ENCODE measurements at regions not wholly inside any gene's neighbourhood (a gene's known extent, or its start where the extent isn't known, plus 50 kb on each side); places are given as distances from the start of the nearest gene placed in this dataset.

GRCh38 chr1:185487026-185487425, 170.0 kb upstream of the IVNS1ABP start:
- 3% methylated on average over 2 of the region's 2 CpGs for WGBS (ENCODE audit: low lambda C conversion rate)
- no peaks in the 10 kb centered on the region for H3K4me1 ChIP-seq (ENCODE audit: insufficient read depth, low read length)
- FAIRE-seq (no peak), DNase-seq (ENCODE audit: low spot score) (no peak), ATAC-seq (no peak)
- no peak overlapping the region for H3K4me2 ChIP-seq (ENCODE audit: low read depth, low read length)
- no TSS peak for BruUV-seq (replicated peaks)
- H3K4me3 ChIP-seq (replicated peaks in 1 of 3; ENCODE audit: insufficient read depth in 1 of 3, low read depth in 2 of 3, low read length in 3 of 3), result no peak overlapping the region
- H3K9me3 ChIP-seq (ENCODE audit: low read length), result no peaks in the 10 kb centered on the region
- H3K27ac ChIP-seq (ENCODE audit: extremely low read length, insufficient read depth, low read length), result no peak overlapping the region
- in situ Hi-C loops (cut with HindIII; ENCODE audit: extremely low pct_ligation_motif_present, low pct_unique_long_range_greater_than_20kb), result no loop called here
- TF ChIP-seq ZBTB44 (CRISPR knock-in tag; IDR thresholded peaks at IDR 0.05), result no peak
- TF ChIP-seq MAFF (IDR thresholded peaks at IDR 0.05; ENCODE audit: low read depth, low read length), result peak; percentile 44
- TF ChIP-seq MAFK (conservative IDR thresholded peaks at IDR 0.05 in 1 of 2, IDR thresholded peaks at IDR 0.05 in 1 of 2; ENCODE audit: low read length in 2 of 2), result peak; percentile 57 to 69
- H2AFZ ChIP-seq (ENCODE audit: low read length), result no peak overlapping the region
- intact Hi-C loops (cut with micrococcal nuclease; ENCODE audit: unreplicated experiment), result no loop called here
- ChIA-PET CTCF (ENCODE audit: low intra/inter-chr PET ratio, low total read pairs) (no interaction called here), POLR2A (no interaction called here)
- no peaks in the 10 kb centered on the region for H4K20me1 ChIP-seq (ENCODE audit: insufficient read depth, low read length)
- H3K79me2 ChIP-seq (ENCODE audit: insufficient read depth, low read length), result no peaks in the 10 kb centered on the region
- H3K27me3 ChIP-seq (ENCODE audit: control insufficient read depth in 1 of 2, insufficient read depth in 2 of 2, low read length in 2 of 2), result peaks cover 2 to 4% of the 10 kb centered on the region in 2 experiments; a peak in 2 of 5 replicates
- no peaks in the 10 kb centered on the region for H3K36me3 ChIP-seq (replicated peaks in 1 of 2; ENCODE audit: control insufficient read depth in 1 of 2, insufficient read depth in 2 of 2, low read length in 2 of 2)
- H3K9ac ChIP-seq (ENCODE audit: insufficient read depth, low read depth, low read length), result no peak overlapping the region

- in situ Hi-C loops (cut with HindIII; ENCODE audit: extremely low pct_ligation_motif_present, low pct_unique_long_range_greater_than_20kb), result no loop called here
- no peak overlapping the region for H3K9ac ChIP-seq (ENCODE audit: insufficient read depth, low read depth, low read length)
- CTCF ChIA-PET (ENCODE audit: low intra/inter-chr PET ratio, low total read pairs), result no interaction called here
These were observed 169.3 kb upstream of the IVNS1ABP start for GRCh38 chr1:185486346-185486745.

More at GRCh38 chr1:185486346-185486745, 169.3 kb upstream of the IVNS1ABP start:
- TF ChIP-seq ZIK1 (CRISPR knock-in tag; IDR thresholded peaks at IDR 0.05; ENCODE audit: borderline replicate concordance, low read depth), result no peak
- no peak for TF ChIP-seq ZNF510 (CRISPR knock-in tag; IDR thresholded peaks at IDR 0.05; ENCODE audit: low read depth)
- TF ChIP-seq CAMTA2 (CRISPR knock-in tag; IDR thresholded peaks at IDR 0.05; ENCODE audit: borderline replicate concordance), result no peak
- TF ChIP-seq TERF1 (CRISPR knock-in tag; IDR thresholded peaks at IDR 0.05), result no peak
- TF ChIP-seq MEIS2 (CRISPR knock-in tag; IDR thresholded peaks at IDR 0.05), result no peak
- no peak for TF ChIP-seq ZNF670 (CRISPR knock-in tag; IDR thresholded peaks at IDR 0.05; ENCODE audit: borderline replicate concordance)
- H3K4me3 ChIP-seq (replicated peaks in 1 of 3; ENCODE audit: insufficient read depth in 1 of 3, low read depth in 2 of 3, low read length in 3 of 3), result no peak overlapping the region
- no peak overlapping the region for H3K4me2 ChIP-seq (ENCODE audit: low read depth, low read length)
- 41% methylated on average over 5 of the region's 5 CpGs for WGBS (ENCODE audit: low lambda C conversion rate)
- intact Hi-C loops (cut with micrococcal nuclease; ENCODE audit: unreplicated experiment), result no loop called here
- BruUV-seq (replicated peaks), result no TSS peak
- no peaks in the 10 kb centered on the region for H3K9me3 ChIP-seq (ENCODE audit: low read length)
- POLR2A ChIA-PET, result no interaction called here
- FAIRE-seq (no peak), DNase-seq (ENCODE audit: low spot score) (no peak), ATAC-seq (no peak)
- no peak overlapping the region for H2AFZ ChIP-seq (ENCODE audit: low read length)
- peaks cover 2 to 4% of the 10 kb centered on the region in 2 experiments; a peak in 2 of 5 replicates for H3K27me3 ChIP-seq (ENCODE audit: control insufficient read depth in 1 of 2, insufficient read depth in 2 of 2, low read length in 2 of 2)
- H3K27ac ChIP-seq (ENCODE audit: extremely low read length, insufficient read depth, low read length), result no peak overlapping the region
- H3K36me3 ChIP-seq (replicated peaks in 1 of 2; ENCODE audit: control insufficient read depth in 1 of 2, insufficient read depth in 2 of 2, low read length in 2 of 2), result no peaks in the 10 kb centered on the region
- no peaks in the 10 kb centered on the region for H3K4me1 ChIP-seq (ENCODE audit: insufficient read depth, low read length)
- no peaks in the 10 kb centered on the region for H4K20me1 ChIP-seq (ENCODE audit: insufficient read depth, low read length)
- no peaks in the 10 kb centered on the region for H3K79me2 ChIP-seq (ENCODE audit: insufficient read depth, low read length)
